Retinal pigment epithelial cell (primary cell): ENCODE measurements at regions not wholly inside any gene's neighbourhood (a gene's known extent, or its start where the extent isn't known, plus 50 kb on each side); places are given as distances from the start of the nearest gene placed in this dataset.

Experiments
- DNase-seq: peaks from one replicate; pipeline ENCODE4 v3.0.0-alpha.2; 2010; ENCODE audit warnings: low read depth
- H3K4me3 ChIP-seq: 2 replicates; pipeline ENCODE4 v1.5.1; 2011; ENCODE audit warnings: mild to moderate bottlenecking, low read length, control low read depth, moderate library complexity
- CTCF ChIP-seq: conservative IDR thresholded peaks from 2 replicates; pipeline ENCODE4 v1.5.1; 2011; ENCODE audit warnings: low read depth, low read length, control low read depth, inconsistent platforms

DNA sequence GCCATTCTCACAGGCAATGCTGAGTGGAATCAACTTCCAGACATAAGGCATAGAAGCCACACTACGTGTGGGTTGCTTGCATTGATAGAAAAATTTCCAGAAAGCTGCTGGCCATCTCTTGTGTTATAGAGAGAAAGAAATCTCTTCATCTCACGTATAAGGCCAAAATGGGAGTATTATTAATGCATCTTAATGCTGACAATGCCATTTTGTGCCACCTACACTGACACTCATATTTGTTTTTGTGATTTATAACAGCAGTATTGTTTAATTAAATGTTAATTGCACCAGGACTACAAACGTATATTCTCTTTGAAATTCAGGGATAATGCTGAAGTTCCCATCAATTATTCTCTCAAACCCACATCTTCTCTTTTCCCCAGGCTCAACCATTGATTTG, 56.1 kb upstream of the TMEM132D start:
- no peak for TF ChIP-seq CTCF
- H3K4me3 ChIP-seq: no peak overlapping the region
- no peak for DNase-seq

DNA sequence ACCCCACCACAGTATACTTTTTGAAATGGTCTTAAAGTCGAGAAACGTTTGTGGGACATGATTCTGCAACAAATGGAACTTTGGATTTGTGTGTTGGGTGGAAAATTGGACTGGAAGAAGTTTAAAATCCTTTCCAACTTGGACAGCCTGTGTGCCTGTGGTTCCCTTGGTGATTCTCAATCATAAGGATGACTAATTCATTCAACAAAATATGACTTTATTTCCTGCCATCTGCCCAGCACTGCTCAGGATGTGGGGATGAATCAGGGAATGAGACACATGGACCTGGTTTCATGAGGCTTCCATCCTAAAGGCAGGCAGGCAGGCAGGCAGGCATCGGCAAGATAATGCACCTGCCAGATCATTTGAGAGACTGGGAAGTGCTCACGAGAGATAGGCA, 57.3 kb upstream of the TMEM132D start:
- no peak overlapping the region for H3K4me3 ChIP-seq
- no peak for TF ChIP-seq CTCF
- DNase-seq: no peak

DNA sequence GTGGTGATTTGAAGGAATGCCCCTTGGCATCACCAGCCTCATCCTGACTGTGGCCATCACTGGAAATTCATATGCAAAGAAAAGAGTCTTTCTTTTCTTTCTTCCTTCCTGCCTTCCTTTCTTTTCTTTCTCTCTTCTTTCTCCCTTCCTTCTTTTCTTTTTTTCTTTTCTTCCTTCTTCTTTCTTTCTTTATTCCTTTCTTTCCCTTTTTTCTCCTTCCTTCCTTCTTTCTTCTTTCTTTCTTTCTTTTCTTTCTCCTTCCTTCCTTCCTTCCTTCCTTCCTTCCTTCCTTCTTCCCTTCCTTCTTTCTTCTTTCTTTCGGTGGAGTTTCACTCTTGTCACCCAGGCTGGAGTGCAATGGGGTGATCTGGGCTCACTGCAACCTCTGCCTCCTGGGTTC, 58.0 kb upstream of the TMEM132D start:
- TF ChIP-seq CTCF: no peak
- H3K4me3 ChIP-seq: no peak overlapping the region

GRCh38 chr12:129964300-129964699, 60.5 kb upstream of the TMEM132D start:
- no peak overlapping the region for H3K4me3 ChIP-seq
- DNase-seq: no peak
- no peak for TF ChIP-seq CTCF

More for the DNA sequence above, 58.0 kb upstream of the TMEM132D start:
- DNase-seq: no peak

DNA sequence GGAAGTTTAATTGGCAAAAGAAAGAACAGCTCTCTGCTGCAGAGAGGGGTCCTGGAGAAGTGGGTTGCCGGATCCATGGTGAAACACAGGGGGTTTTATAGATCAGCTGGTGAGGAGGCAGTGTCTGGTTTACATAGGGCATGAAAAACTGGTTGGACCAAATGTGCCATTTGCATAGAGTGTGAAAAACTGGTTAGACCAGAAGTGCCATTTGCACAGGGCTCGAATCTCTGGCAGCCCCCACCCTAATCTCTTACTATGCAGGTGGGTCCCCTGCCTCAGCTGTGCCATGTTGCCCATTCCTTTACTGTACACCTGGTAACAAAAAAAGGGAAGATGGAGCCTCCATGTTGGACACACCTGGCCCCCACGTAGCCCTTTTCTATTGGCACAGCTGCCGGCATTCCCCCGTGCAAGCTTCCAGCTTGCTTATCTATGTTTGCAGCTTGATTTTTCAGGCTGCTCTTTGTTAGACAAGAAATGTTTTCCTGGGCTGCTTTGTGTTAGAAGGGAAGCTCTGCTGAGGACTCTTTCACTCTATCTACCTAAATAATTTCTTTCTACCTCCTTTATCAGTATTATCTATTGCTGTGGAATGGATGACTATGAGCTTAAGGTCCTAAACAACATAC, 61.1 kb upstream of the TMEM132D start:
- TF ChIP-seq CTCF: no peak
- DNase-seq: no peak

GRCh38 chr12:129966146-129966995, 62.5 kb upstream of the TMEM132D start:
- DNase-seq: no peak
- H3K4me3 ChIP-seq: no peak overlapping the region
- TF ChIP-seq CTCF: no peak

More for the DNA sequence above, 61.1 kb upstream of the TMEM132D start:
- no peak overlapping the region for H3K4me3 ChIP-seq

DNA sequence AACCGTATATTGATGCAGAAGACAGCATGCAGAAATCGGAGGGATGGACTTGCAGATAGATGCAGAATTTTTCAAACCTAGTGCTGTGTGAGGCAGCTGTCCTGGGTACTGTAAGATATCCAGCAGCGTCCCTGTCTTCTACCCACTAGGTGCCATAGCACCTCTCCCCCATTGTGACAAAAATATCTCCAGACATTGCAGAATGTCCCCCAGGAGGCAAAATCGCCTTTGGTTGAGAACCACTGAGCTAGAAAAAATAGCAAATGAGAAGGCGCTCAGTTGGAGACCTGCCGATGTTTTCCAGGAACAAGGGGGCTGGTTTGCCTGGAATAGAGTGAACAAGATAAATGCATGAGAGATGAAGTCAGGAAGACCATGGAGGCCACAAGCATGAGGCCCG, 67.9 kb upstream of the TMEM132D start:
- no peak for TF ChIP-seq CTCF
- H3K4me3 ChIP-seq: no peak overlapping the region
- DNase-seq: no peak
